H7 (cell line): ENCODE measurements at regions not wholly inside any gene's neighbourhood (a gene's known extent, or its start where the extent isn't known, plus 50 kb on each side); places are given as distances from the start of the nearest gene placed in this dataset.
"Not testable (repeated sequence)": the region's sequence is repeated elsewhere in the genome, so short reads cannot be mapped to it uniquely, and the experiment has no call there.

Experiments
- DNase-seq: peaks from one replicate; pipeline ENCODE4 v3.0.0; 2012
- H3K27me3 ChIP-seq: 2 replicates; pipeline ENCODE4 v1.6.0; 2011; ENCODE audit warnings: mild to moderate bottlenecking, low read length; ENCODE audit not compliant: control insufficient read depth, insufficient read depth
- H3K36me3 ChIP-seq: replicated peaks from 2 replicates; pipeline ENCODE4 v1.5.1; 2011; ENCODE audit warnings: low read length; ENCODE audit not compliant: control insufficient read depth, insufficient read depth
- H3K4me3 ChIP-seq: 2 replicates; pipeline ENCODE4 v1.5.1; 2011; ENCODE audit warnings: low read depth, mild to moderate bottlenecking, control low read depth, low read length, moderate library complexity; ENCODE audit not compliant: insufficient read depth

- not testable (repeated sequence) for DNase-seq, H3K4me3 ChIP-seq, H3K27me3 ChIP-seq, H3K36me3 ChIP-seq
Observed at GRCh38 chr21:5165829-5166228, 5355.6 kb upstream of the TPTE start.
